ENCODE measurements at regions not wholly inside any gene's neighbourhood (a gene's known extent, or its start where the extent isn't known, plus 50 kb on each side); places are given as distances from the start of the nearest gene placed in this dataset.

GRCh38 chr1:55588309-55588708 lies 373.1 kb upstream of the USP24 start:
- TF ChIP-seq, protein P1, sequence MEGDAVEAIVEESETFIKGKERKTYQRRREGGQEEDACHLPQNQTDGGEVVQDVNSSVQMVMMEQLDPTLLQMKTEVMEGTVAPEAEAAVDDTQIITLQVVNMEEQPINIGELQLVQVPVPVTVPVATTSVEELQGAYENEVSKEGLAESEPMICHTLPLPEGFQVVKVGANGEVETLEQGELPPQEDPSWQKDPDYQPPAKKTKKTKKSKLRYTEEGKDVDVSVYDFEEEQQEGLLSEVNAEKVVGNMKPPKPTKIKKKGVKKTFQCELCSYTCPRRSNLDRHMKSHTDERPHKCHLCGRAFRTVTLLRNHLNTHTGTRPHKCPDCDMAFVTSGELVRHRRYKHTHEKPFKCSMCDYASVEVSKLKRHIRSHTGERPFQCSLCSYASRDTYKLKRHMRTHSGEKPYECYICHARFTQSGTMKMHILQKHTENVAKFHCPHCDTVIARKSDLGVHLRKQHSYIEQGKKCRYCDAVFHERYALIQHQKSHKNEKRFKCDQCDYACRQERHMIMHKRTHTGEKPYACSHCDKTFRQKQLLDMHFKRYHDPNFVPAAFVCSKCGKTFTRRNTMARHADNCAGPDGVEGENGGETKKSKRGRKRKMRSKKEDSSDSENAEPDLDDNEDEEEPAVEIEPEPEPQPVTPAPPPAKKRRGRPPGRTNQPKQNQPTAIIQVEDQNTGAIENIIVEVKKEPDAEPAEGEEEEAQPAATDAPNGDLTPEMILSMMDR (IDR thresholded peaks at IDR 0.05) = no peak
- no peak for TF ChIP-seq POLR2A (IDR thresholded peaks at IDR 0.05)
